Activated naive CD8-positive, alpha-beta T cell (primary cell): ENCODE measurements at regions not wholly inside any gene's neighbourhood (a gene's known extent, or its start where the extent isn't known, plus 50 kb on each side); places are given as distances from the start of the nearest gene placed in this dataset.

ENCODE experiments used
- H3K27ac Mint-ChIP-seq: one replicate; pipeline ENCODE4 v1.8.0; 2021; ENCODE audit warnings: mixed read lengths
- H3K27me3 Mint-ChIP-seq: one replicate; pipeline ENCODE4 v1.8.0; 2021; ENCODE audit warnings: mixed read lengths
- H3K36me3 Mint-ChIP-seq: one replicate; pipeline ENCODE4 v1.8.0; 2021; ENCODE audit warnings: mixed read lengths
- H3K4me1 Mint-ChIP-seq: one replicate; pipeline ENCODE4 v1.8.0; 2021; ENCODE audit warnings: low read depth, mixed read lengths
- H3K4me3 Mint-ChIP-seq: one replicate; pipeline ENCODE4 v1.8.0; 2021; ENCODE audit warnings: mild to moderate bottlenecking, mixed read lengths
- H3K9me3 Mint-ChIP-seq: one replicate; pipeline ENCODE4 v1.8.0; 2021; ENCODE audit warnings: low read depth, mixed read lengths

DNA sequence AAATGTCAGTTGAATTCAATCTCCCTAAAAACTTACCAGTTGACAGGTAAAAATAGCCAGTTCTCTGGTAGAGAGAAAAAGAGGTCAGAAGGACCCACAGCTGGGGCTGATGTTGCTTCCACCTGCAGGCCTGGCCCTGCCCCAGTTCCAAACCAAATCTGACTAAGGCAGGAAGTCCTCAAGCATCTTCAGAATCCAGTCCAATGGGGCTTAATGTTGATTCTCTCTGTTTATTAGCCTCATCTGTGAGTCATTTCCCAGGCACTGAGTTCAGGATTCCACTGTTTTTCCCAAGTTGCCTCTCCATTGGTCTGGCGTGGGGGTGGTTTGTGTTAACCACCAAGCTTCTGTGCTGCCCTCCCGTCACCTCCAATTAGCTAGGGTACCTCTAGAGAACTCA, 601.8 kb downstream of the INSC start:
- H3K27ac Mint-ChIP-seq = no peak overlapping the region
- no peaks in the 10 kb centered on the region for H3K36me3 Mint-ChIP-seq
- no peaks in the 10 kb centered on the region for H3K4me1 Mint-ChIP-seq
- H3K27me3 Mint-ChIP-seq = no peaks in the 10 kb centered on the region
- no peak overlapping the region for H3K4me3 Mint-ChIP-seq
- no peaks in the 10 kb centered on the region for H3K9me3 Mint-ChIP-seq

DNA sequence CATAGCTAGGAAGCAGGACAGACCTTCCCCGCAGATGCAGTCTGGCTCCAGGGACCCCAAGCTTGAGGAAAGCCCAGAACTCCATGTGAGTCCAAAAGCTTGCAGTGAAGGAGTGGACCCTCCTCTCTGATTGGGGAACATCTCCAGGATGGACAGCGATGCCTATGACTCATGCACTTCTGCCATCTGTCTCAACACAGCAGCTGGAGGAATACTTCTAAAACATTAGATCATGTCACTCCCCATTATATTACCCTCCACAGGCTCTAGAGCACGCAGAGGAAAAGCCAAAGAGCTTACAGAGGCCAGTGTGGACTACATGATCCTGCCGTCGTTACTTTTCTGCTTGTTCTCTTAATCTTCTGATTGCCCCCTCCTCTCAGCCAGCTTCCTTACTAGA, 605.7 kb downstream of the INSC start:
- H3K9me3 Mint-ChIP-seq = no peaks in the 10 kb centered on the region
- no peak overlapping the region for H3K4me3 Mint-ChIP-seq
- no peak overlapping the region for H3K27ac Mint-ChIP-seq
- no peaks in the 10 kb centered on the region for H3K36me3 Mint-ChIP-seq
- H3K4me1 Mint-ChIP-seq = no peaks in the 10 kb centered on the region
- H3K27me3 Mint-ChIP-seq = peaks cover 2% of the 10 kb centered on the region

DNA sequence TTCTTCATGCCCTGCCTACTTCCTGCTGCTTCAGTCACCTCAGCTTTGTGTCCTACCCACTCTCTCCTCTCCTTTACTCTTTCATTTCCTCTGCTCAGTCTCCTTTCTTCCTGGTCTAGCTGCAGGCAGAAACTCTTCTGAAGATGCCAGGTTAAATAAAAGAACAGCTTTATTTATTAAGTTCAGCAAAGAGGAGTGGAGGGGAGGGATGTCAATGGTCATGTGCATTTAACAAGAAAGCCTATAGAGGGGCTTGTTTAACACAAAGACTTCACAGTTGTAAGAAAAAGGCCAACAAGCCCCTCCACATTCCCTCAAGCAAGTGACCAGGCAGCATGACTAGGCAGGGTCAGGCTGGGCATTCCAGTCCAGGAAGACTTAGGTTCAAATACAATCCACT, 609.2 kb downstream of the INSC start:
- Mint-ChIP-seq H3K4me3 (no peak overlapping the region), H3K9me3 (no peaks in the 10 kb centered on the region), H3K27ac (no peak overlapping the region), H3K27me3 (peaks cover 7% of the 10 kb centered on the region), H3K36me3 (no peaks in the 10 kb centered on the region), H3K4me1 (no peaks in the 10 kb centered on the region)

DNA sequence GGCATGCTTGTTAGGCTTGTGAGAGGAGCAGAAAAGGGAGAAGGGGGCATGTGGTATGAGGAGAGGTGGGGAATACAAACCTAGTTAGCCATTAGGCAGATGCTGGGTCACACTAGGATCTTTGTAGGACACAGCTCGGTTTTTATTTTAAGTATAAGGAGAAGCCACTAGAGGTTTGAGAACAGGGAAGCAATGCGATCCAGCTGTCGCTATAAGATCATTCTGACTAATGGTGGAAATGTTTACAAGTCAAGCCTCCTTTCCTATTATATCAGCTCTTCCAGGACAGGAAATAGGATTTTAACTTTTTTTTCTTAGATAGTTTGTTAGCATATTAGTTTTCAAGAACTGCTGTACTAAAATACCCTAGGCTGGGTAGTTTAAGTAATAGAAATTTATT, 609.9 kb downstream of the INSC start:
- Mint-ChIP-seq H3K9me3 (no peaks in the 10 kb centered on the region), H3K4me1 (no peaks in the 10 kb centered on the region), H3K36me3 (no peaks in the 10 kb centered on the region), H3K27me3 (peaks cover 8% of the 10 kb centered on the region), H3K4me3 (no peak overlapping the region), H3K27ac (no peak overlapping the region)

DNA sequence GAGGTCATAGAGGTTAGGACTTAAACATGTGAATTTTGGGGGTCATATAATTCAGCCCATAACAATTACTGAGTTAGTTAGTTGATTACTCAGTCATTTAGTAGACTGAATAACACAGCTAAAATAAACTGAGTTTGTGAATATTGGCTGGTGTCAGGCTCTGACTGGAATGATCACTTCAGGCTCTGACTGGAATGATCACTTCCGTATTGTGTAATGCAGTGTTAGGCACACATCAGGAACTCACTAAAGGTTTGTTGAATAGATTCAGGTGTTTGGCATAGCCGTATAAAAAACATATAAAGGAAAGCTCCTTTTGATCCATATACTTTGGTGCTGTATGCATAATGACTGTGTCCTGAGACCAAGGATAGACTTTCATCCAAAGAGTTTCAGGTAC, 610.5 kb downstream of the INSC start:
- H3K27me3 Mint-ChIP-seq = peaks cover 8% of the 10 kb centered on the region
- H3K4me1 Mint-ChIP-seq = no peaks in the 10 kb centered on the region
- H3K27ac Mint-ChIP-seq = no peak overlapping the region
- H3K4me3 Mint-ChIP-seq = no peak overlapping the region
- no peaks in the 10 kb centered on the region for H3K36me3 Mint-ChIP-seq
- no peaks in the 10 kb centered on the region for H3K9me3 Mint-ChIP-seq

DNA sequence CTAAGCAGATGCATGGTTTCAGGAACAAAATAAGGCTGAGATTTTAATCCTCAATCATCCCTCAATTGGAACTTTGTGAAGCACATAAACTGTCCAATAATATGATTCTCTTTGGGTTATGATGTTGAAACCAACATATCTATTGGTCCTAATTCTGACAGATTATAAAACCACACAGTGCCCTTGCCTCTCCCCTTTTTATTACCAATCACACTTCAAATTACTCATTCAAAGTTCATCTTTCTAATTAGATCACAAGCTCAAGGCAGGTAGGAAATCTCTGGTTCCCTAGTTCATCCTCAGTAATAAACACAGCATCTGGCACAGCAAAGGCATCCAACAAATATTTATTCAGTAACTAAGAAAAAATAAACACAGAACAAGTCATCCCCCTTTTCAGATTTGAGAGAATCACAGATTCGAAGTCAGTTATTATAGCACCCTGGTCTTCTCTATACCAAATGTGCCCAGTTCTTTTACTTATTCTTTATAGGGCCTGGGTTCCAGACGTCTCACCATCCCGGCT, 611.6 kb downstream of the INSC start:
- Mint-ChIP-seq H3K36me3 (no peaks in the 10 kb centered on the region), H3K9me3 (no peaks in the 10 kb centered on the region), H3K27me3 (peaks cover 8% of the 10 kb centered on the region), H3K4me3 (no peak overlapping the region), H3K4me1 (no peaks in the 10 kb centered on the region), H3K27ac (no peak overlapping the region)

DNA sequence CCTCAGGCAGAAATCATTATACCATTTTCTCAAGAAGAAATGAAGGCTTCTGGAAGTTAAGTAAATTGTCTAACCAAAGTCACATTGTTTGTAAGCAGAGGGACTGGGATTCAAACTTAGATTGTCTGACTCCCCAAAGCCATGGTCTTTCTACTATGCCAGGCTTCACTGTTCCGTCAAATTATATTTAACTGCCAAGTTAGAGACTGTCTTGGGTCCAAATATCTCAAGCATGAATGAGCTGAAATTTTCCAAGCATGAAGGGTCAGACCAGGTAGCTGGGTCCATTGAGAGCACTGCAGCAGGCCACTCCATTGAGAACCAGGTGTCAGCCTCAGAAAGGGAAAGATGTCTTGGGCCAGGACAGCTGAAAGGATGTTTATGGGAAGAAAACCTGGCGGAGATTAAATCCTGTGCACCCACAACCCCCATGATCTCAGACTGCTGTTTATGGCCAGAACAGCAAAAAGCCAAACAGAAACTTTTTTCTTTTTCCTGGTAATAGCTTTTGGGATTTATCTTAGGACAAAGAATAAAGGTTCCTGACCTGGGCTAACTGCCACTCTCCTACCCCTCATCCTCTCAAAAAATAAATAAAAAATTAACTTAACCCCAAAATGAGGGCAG, 612.3 kb downstream of the INSC start:
- Mint-ChIP-seq H3K9me3 (no peaks in the 10 kb centered on the region), H3K4me1 (no peaks in the 10 kb centered on the region), H3K27ac (no peak overlapping the region), H3K27me3 (peaks cover 6% of the 10 kb centered on the region), H3K36me3 (no peaks in the 10 kb centered on the region), H3K4me3 (no peak overlapping the region)

DNA sequence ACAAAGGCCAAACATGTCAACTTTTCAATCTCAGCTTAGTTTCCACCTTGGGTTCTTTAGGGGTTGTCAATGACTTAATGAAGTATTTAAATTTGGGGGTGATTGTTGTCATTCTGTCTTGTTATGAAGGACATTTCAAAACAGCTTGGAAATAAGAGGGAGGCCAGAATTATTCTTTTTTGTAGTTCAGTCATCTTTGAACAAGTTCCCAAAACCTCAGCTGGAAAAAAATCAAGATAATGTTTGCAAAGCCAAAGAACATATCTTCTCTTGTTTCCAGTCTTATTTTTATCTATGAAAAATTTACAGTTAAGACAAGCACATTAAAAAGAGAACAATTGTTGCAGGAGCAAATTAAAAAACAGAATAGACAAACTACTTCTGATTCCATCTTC, 612.8 kb downstream of the INSC start:
- peaks cover 6% of the 10 kb centered on the region for H3K27me3 Mint-ChIP-seq
- H3K9me3 Mint-ChIP-seq = no peaks in the 10 kb centered on the region
- no peaks in the 10 kb centered on the region for H3K36me3 Mint-ChIP-seq
- H3K4me3 Mint-ChIP-seq = no peak overlapping the region
- H3K27ac Mint-ChIP-seq = no peak overlapping the region
- H3K4me1 Mint-ChIP-seq = no peaks in the 10 kb centered on the region

DNA sequence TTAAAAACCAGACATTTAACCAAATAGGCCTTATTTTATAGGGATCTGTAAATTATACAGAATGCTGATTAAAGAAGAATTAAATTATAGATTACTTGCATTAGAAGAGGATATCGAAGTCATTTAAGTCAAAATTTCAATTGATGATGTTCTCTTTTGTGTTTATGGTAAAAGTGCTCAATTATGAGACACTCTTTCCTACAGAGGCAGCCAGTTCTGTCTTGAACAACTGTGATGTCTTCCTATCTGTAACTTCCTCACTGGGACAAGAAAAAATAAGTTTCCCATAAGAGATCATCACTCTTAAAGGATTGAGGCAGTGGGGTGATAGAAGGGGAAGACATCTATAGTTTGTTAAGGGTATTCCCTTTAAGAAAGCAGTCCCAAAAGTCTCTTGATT, 613.5 kb downstream of the INSC start:
- no peaks in the 10 kb centered on the region for H3K4me1 Mint-ChIP-seq

DNA sequence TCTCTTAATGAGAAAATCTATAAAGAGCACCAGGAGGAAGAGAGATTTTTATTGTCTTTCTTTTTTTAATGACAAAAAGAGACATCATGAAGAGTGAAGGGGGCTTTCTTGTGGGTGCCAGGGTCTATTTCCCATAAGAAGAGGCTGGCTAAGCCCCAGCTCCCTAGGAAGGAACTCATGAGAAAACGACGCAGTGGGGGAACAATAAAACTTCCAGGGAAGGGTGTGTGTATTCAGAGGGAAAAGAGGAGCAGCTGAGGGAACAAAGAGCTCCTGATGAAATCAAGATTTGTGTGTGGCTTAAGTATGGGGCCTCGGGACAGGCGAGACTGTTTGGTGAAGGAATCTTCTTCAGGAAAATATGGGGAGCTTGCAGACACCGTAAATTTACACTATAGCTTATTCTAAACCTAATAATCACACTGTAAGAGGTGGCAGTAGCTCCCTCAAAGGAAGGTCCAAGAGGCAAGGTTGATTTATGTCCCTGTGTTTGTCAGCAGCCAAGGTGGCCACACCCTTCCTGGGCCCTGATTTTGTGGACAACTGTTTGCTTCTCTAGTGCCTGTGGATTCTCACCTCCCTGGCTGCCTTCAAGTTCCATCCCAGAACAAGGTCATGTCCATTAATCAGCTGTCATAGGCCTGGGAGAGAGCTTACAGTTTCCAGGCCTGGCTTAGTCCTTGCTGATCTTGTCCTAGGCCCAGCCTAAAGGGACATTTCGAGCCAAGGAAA, 615.7 kb downstream of the INSC start:
- no peak overlapping the region for H3K27ac Mint-ChIP-seq
- H3K4me3 Mint-ChIP-seq = no peak overlapping the region
- peaks cover 11% of the 10 kb centered on the region for H3K27me3 Mint-ChIP-seq
- H3K4me1 Mint-ChIP-seq = no peaks in the 10 kb centered on the region
- no peaks in the 10 kb centered on the region for H3K36me3 Mint-ChIP-seq
- no peaks in the 10 kb centered on the region for H3K9me3 Mint-ChIP-seq

More for the DNA sequence above, 613.5 kb downstream of the INSC start:
- Mint-ChIP-seq H3K27me3 (peaks cover 6% of the 10 kb centered on the region), H3K4me3 (no peak overlapping the region), H3K36me3 (no peaks in the 10 kb centered on the region), H3K9me3 (no peaks in the 10 kb centered on the region), H3K27ac (no peak overlapping the region)

DNA sequence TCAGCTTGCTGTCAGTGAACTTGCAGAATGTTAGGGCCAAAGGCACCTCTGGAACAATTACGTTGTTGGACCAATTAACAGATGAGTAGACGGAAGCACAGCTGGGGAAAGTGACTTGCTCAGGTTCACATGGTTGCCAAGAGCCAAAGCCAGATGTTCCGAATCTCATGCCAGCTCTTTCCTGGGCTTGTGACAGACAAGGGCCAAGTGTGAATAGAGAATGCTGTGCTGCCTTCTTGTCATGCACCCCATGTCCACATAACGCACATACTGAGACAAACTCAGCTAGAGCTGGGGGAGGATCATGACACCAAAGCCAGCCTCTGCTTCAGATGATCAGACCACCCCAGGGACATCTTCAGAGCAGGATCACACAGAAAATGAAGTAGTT, 616.3 kb downstream of the INSC start:
- Mint-ChIP-seq H3K4me3 (no peak overlapping the region), H3K36me3 (no peaks in the 10 kb centered on the region), H3K27ac (no peak overlapping the region), H3K27me3 (peaks cover 11% of the 10 kb centered on the region), H3K9me3 (no peaks in the 10 kb centered on the region), H3K4me1 (no peaks in the 10 kb centered on the region)

DNA sequence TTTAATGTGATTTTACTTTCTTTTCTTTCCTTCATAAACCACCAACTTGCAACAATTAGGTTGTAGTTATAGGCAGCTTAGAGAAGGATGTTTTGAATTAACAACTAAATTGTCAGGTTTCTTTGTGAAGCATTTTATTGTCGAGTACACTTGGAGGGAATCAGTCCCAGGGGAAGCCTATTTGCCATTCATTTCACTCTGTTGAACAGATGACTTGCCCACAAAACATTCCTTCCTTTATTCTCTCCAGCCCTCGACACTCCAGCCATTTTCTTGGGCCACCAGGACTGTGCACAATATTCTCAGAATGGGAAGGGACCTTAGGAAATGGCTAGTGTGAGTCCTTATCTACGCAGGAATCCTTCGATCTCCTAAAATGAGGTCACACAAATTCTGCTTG, 620.6 kb downstream of the SOX6 start:
- no peak overlapping the region for H3K27ac Mint-ChIP-seq

DNA sequence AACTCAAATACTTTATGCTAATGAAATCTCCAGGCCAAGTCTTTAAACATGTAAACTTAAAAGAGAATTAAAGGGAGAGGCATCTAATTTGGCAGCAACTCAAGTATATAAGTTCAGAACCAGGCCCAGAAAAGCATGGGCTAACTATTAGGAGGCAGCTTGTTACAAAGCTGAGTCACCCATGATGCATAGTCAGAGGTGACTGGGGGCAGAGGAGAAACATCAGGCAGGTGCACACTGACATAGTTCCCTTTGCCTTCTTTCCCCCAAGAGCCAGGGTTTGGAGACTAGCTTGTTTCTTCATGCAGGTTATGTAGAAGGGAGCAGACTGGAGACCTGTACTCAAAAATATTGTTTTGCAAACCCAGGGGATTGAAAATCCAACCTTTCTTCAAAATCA, 619.0 kb downstream of the SOX6 start:
- no peaks in the 10 kb centered on the region for H3K36me3 Mint-ChIP-seq
- no peaks in the 10 kb centered on the region for H3K9me3 Mint-ChIP-seq

More for the DNA sequence above, 620.6 kb downstream of the SOX6 start:
- Mint-ChIP-seq H3K27me3 (peaks cover 17% of the 10 kb centered on the region), H3K4me1 (no peaks in the 10 kb centered on the region), H3K36me3 (no peaks in the 10 kb centered on the region), H3K4me3 (no peak overlapping the region), H3K9me3 (no peaks in the 10 kb centered on the region)

DNA sequence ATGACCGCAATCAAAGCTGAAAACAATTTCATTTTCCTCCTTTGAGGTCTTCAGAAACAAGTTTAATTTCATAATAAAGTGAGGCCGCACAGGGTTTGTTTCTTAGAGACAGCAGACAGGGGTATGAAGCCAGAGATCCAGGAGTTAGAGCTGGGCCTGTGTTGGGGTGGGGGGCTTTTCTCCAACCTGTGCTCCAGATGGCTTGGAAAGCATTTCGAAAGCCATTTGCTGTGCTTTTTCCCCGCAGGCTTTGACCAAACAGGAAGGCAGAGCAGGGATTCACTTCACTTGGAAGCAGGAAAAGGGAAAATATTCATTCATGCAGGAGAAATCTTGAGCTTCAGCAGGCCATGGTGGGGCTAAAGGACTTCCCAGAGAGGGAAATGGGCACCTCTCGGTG, 617.4 kb downstream of the SOX6 start:
- no peak overlapping the region for H3K4me3 Mint-ChIP-seq
- peaks cover under 1% of the 10 kb centered on the region for H3K9me3 Mint-ChIP-seq
- peaks cover 17% of the 10 kb centered on the region for H3K27me3 Mint-ChIP-seq
- no peaks in the 10 kb centered on the region for H3K4me1 Mint-ChIP-seq
- no peaks in the 10 kb centered on the region for H3K36me3 Mint-ChIP-seq
- no peak overlapping the region for H3K27ac Mint-ChIP-seq

More for the DNA sequence above, 619.0 kb downstream of the SOX6 start:
- Mint-ChIP-seq H3K27me3 (peaks cover 17% of the 10 kb centered on the region), H3K4me3 (no peak overlapping the region), H3K4me1 (no peaks in the 10 kb centered on the region), H3K27ac (no peak overlapping the region)

DNA sequence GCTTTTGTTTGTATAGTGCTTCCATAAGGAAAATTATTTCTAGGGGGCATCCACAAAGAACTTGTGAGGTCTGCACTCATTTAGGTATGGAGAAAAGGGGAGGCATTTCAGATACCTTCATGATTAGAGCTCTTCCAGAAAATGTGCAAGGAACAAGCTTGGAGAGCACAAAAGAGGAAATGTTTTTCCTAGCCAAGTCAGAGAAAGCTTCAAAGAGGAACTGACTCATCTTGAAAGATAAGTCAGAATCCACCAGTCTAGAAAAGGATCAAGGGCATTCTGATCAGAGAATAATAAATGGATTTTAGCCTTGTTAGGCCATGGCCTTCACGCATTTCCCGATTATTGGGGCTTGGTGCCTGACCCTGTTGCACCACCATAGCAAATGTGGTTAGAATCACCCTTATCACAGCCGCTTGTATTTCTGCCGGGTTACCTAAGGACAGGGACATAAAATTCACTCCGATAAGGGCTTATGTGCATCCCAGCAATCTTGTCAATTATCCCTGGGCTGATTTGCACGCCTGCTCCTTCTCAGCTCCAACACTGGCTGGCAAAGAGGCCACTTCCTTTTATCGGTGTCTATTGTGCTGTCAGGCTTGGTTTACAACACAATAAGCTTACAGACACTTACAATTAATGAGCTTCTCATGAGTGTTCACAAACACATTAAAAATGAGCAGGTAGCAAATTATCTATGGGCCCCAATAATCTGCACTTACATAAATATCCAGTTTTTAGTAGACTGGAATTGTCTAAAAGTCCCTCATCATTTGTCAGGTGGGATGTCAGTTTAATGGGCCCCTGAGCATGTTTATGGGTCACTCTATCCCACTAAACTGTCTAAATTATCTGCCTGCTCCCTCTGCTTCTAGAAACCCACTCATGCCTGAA, 613.5 kb downstream of the SOX6 start:
- H3K4me1 Mint-ChIP-seq = no peaks in the 10 kb centered on the region
- no peak overlapping the region for H3K27ac Mint-ChIP-seq
- H3K9me3 Mint-ChIP-seq = peaks cover 5% of the 10 kb centered on the region
- no peak overlapping the region for H3K4me3 Mint-ChIP-seq
- peaks cover 9% of the 10 kb centered on the region for H3K27me3 Mint-ChIP-seq
- no peaks in the 10 kb centered on the region for H3K36me3 Mint-ChIP-seq
